SK-N-SH (cell line): ENCODE measurements at regions not wholly inside any gene's neighbourhood (a gene's known extent, or its start where the extent isn't known, plus 50 kb on each side); places are given as distances from the start of the nearest gene placed in this dataset.

ENCODE experiments used
- CTCF ChIA-PET: fragments of 300-600, 350-600 bp; formaldehyde crosslinking; extraction: SDS; loops from one replicate; lab custom pipeline; 2021; lab: Yijun Ruan, JAX
- POLR2A ChIA-PET: fragments of 350-600 bp; sonication (Branson Sonifier 250); formaldehyde crosslinking; extraction: SDS; loops from one replicate; lab custom pipeline; 2020; ENCODE audit warnings: antibody characterized with exemption, inconsistent platforms; lab: Yijun Ruan, JAX
- DNase-seq: peaks from one replicate; pipeline ENCODE4 v3.0.0; 2012
- H2AFZ ChIP-seq: fragments of 200-600 bp; sonication (generic); 2 replicates; pipeline ENCODE4 v1.8.1; 2016; ENCODE audit warnings: antibody characterized with exemption, mild to moderate bottlenecking, low read depth
- H3F3A ChIP-seq: fragments of 200-600 bp; sonication (generic); replicated peaks from 2 replicates; pipeline ENCODE3; 2016; ENCODE audit warnings: antibody characterized with exemption, mild to moderate bottlenecking; ENCODE audit not compliant: insufficient read depth
- H3K27ac ChIP-seq, 2 experiments: fragments of 200-500 bp in 1 of 2; fragments of 200-600 bp in 1 of 2; sonication (Bioruptor generic) in 1 of 2; sonication (generic), shearing (Covaris generic) in 1 of 2; 2 replicates each; pipeline versions ENCODE4 v1.5.1 to v1.6.1; 2014 to 2016; ENCODE audit warnings: low read depth in 2 of 2, inconsistent platforms in 1 of 2, low read length in 1 of 2, mild to moderate bottlenecking in 1 of 2, mixed read lengths in 1 of 2
- H3K27me3 ChIP-seq: fragments of 200-600 bp; sonication (generic), shearing (Covaris generic); 2 replicates; pipeline ENCODE4 v1.6.1; 2016; ENCODE audit warnings: mixed run types; ENCODE audit not compliant: insufficient read depth
- H3K36me3 ChIP-seq, 2 experiments: fragments of 200-500 bp in 1 of 2; fragments of 200-600 bp in 1 of 2; sonication (Bioruptor generic) in 1 of 2; sonication (generic) in 1 of 2; replicated peaks in 1 of 2; 2 replicates each; pipeline versions ENCODE3 to v1.5.1; 2014 to 2016; ENCODE audit warnings: low read length in 1 of 2, mild to moderate bottlenecking in 1 of 2; ENCODE audit not compliant: insufficient read depth in 2 of 2, control insufficient read depth in 1 of 2
- H3K4me1 ChIP-seq, 2 experiments: fragments of 200-500 bp in 1 of 2; fragments of 200-600 bp in 1 of 2; sonication (Bioruptor generic) in 1 of 2; sonication (generic), shearing (Covaris generic) in 1 of 2; 2 replicates each; pipeline versions ENCODE4 v1.5.1 to v1.6.1; 2014 to 2016; ENCODE audit warnings: low read depth in 1 of 2, low read length in 1 of 2, mixed run types in 1 of 2; ENCODE audit not compliant: insufficient read depth in 2 of 2, control insufficient read depth in 1 of 2
- H3K4me2 ChIP-seq: fragments of 200-600 bp; sonication (generic), shearing (Covaris generic); 2 replicates; pipeline ENCODE4 v1.6.1; 2017; ENCODE audit warnings: mixed run types
- H3K4me3 ChIP-seq, 2 experiments: fragments of 200-500 bp in 1 of 2; fragments of 200-600 bp in 1 of 2; sonication (Bioruptor generic) in 1 of 2; sonication (generic), shearing (Covaris generic) in 1 of 2; 2 replicates each; pipeline versions ENCODE4 v1.5.1 to v1.8.1; 2014 to 2016; ENCODE audit warnings: low read depth in 2 of 2, inconsistent platforms in 1 of 2, low read length in 1 of 2, mild to moderate bottlenecking in 1 of 2, mixed read lengths in 1 of 2, moderate library complexity in 1 of 2
- H3K79me2 ChIP-seq: fragments of 200-600 bp; sonication (generic); 2 replicates; pipeline ENCODE4 v1.8.1; 2017; ENCODE audit warnings: mild to moderate bottlenecking; ENCODE audit not compliant: insufficient read depth
- H3K9ac ChIP-seq: fragments of 200-600 bp; sonication (generic); 2 replicates; pipeline ENCODE4 v1.6.1; 2017; ENCODE audit warnings: mixed run types
- H3K9me2 ChIP-seq: fragments of 200-600 bp; sonication (generic); 2 replicates; pipeline ENCODE4 v1.6.1; 2017; ENCODE audit warnings: mixed run types
- H3K9me3 ChIP-seq: fragments of 200-600 bp; sonication (generic); 2 replicates; pipeline ENCODE4 v1.6.1; 2017; ENCODE audit warnings: mixed run types, mild to moderate bottlenecking, moderate library complexity
- H4K20me1 ChIP-seq: fragments of 200-600 bp; sonication (generic); 2 replicates; pipeline ENCODE4 v1.6.1; 2017; ENCODE audit warnings: mild to moderate bottlenecking, mixed run types; ENCODE audit not compliant: insufficient read depth
- ELF1 ChIP-seq: IDR thresholded peaks from 2 replicates; pipeline ENCODE4 v1.4.0; 2012
- FOSL2 ChIP-seq: IDR thresholded peaks from 2 replicates; pipeline ENCODE4 v1.4.0; 2012; ENCODE audit warnings: low read depth, mild to moderate bottlenecking, moderate library complexity, borderline replicate concordance
- MXI1 ChIP-seq: IDR thresholded peaks from 2 replicates; pipeline ENCODE4 v1.6.1; 2012; ENCODE audit warnings: mild to moderate bottlenecking, low read depth, low read length, improper control_type of control experiment
- NFIC ChIP-seq: IDR thresholded peaks from 2 replicates; pipeline ENCODE4 v1.4.0; 2012; ENCODE audit warnings: borderline replicate concordance
- NRF1 ChIP-seq: IDR thresholded peaks from 2 replicates; pipeline ENCODE4 v1.6.1; 2012; ENCODE audit warnings: low read depth, mild to moderate bottlenecking, low read length
- RAD21 ChIP-seq: IDR thresholded peaks from 2 replicates; pipeline ENCODE4 v1.6.1; 2012; ENCODE audit warnings: mild to moderate bottlenecking, low read length
- RFX5 ChIP-seq: IDR thresholded peaks from 2 replicates; pipeline ENCODE4 v1.6.1; 2012; ENCODE audit warnings: mild to moderate bottlenecking, improper control_type of control experiment, low read length
- SMC3 ChIP-seq: IDR thresholded peaks from 2 replicates; pipeline ENCODE4 v1.6.1; 2012; ENCODE audit warnings: low read depth, low read length, improper control_type of control experiment
- TAF1 ChIP-seq: IDR thresholded peaks from 2 replicates; pipeline ENCODE4 v1.6.1; 2012; ENCODE audit warnings: low read depth, mild to moderate bottlenecking, low read length, moderate library complexity, borderline replicate concordance
- TEAD4 ChIP-seq: IDR thresholded peaks from 2 replicates; pipeline ENCODE4 v1.4.0; 2012; ENCODE audit warnings: mild to moderate bottlenecking, borderline replicate concordance; ENCODE audit not compliant: insufficient read depth
- WGBS: methylation state at CpG from one replicate; pipeline ENCODE4 v1.1.6; 2017; ENCODE audit warnings: low lambda C conversion rate; 5-methylcytosine and 5-hydroxymethylcytosine counted together
- TF ChIP-seq, protein P1 (sequence below): IDR thresholded peaks from 2 replicates; pipeline ENCODE4 v1.6.1; 2012; ENCODE audit warnings: mild to moderate bottlenecking, low read depth, low read length, moderate library complexity
- TF ChIP-seq, protein P2 (sequence below): fragments of 200-600 bp; sonication (generic); IDR thresholded peaks from 2 replicates; pipeline ENCODE4 v1.6.1; 2017; ENCODE audit warnings: antibody characterized with exemption, mild to moderate bottlenecking, moderate library complexity
- TF ChIP-seq, protein P3 (sequence below): fragments of 150-350 bp; IDR thresholded peaks from 2 replicates; pipeline ENCODE4 v1.6.1; 2016; ENCODE audit warnings: mild to moderate bottlenecking, low read depth, low read length
- TF ChIP-seq, protein P4 (sequence below): IDR thresholded peaks from 2 replicates; pipeline ENCODE4 v1.4.0; 2012; ENCODE audit warnings: low read depth, borderline replicate concordance

DNA sequence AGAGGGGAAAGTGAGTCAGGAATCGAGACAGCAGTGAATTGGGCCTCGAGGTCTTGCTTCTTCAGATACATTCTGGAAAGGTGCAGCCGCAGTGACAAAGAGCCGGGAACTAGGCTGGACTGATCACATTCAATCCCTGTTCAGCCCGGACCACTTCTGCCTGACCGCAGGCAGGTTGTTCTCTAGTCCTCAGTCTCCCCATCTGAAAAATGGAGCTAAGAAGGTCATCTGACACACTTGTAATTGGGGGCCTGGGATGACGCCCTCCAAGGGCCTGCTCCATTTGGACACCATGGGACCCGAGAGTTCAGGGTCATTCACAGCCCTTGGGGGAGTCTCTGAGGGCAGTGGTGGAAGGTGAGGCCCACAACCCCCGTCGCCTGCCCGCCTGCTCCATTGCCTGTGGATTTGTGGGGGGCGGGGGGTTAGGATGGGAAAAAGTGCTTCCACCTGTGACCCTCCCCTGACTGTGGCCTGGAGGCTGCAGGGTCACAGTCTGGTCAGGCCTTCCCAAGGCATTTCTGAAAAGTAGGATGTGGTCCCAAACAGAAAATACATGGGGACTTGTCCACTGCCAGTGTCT is 87.9 kb upstream of the CSF3R start:
- no peak overlapping the region for H3K9ac ChIP-seq
- TF ChIP-seq ELF1 (no peak), SMC3 (no peak), FOSL2 (no peak), RFX5 (no peak), TAF1 (no peak), TEAD4 (no peak)
- TF ChIP-seq, protein P1, sequence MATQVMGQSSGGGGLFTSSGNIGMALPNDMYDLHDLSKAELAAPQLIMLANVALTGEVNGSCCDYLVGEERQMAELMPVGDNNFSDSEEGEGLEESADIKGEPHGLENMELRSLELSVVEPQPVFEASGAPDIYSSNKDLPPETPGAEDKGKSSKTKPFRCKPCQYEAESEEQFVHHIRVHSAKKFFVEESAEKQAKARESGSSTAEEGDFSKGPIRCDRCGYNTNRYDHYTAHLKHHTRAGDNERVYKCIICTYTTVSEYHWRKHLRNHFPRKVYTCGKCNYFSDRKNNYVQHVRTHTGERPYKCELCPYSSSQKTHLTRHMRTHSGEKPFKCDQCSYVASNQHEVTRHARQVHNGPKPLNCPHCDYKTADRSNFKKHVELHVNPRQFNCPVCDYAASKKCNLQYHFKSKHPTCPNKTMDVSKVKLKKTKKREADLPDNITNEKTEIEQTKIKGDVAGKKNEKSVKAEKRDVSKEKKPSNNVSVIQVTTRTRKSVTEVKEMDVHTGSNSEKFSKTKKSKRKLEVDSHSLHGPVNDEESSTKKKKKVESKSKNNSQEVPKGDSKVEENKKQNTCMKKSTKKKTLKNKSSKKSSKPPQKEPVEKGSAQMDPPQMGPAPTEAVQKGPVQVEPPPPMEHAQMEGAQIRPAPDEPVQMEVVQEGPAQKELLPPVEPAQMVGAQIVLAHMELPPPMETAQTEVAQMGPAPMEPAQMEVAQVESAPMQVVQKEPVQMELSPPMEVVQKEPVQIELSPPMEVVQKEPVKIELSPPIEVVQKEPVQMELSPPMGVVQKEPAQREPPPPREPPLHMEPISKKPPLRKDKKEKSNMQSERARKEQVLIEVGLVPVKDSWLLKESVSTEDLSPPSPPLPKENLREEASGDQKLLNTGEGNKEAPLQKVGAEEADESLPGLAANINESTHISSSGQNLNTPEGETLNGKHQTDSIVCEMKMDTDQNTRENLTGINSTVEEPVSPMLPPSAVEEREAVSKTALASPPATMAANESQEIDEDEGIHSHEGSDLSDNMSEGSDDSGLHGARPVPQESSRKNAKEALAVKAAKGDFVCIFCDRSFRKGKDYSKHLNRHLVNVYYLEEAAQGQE, result no peak
- H3K9me3 ChIP-seq, result no peaks in the 10 kb centered on the region
- H3K27ac ChIP-seq, result no peak overlapping the region
- H3K36me3 ChIP-seq, result no peaks in the 10 kb centered on the region
- H3K79me2 ChIP-seq, result no peaks in the 10 kb centered on the region
- no peak for DNase-seq
- H3K9me2 ChIP-seq, result no peaks in the 10 kb centered on the region
- CTCF ChIA-PET, result interaction anchor here (1.0 to 2.1 kb wide), 4 partner anchors 16 to 864 kb away, joined by 3 to 8 read pairs (median 4); no protein-coding TSS in a partner anchor
- peaks cover 0 to 6% of the 10 kb centered on the region in 2 experiments; a peak in 1 of 4 replicates for H3K4me1 ChIP-seq
- no peak overlapping the region for H3K4me3 ChIP-seq
- H3F3A ChIP-seq, result no peaks in the 10 kb centered on the region
- 65% methylated on average over 6 of the region's 12 CpGs for WGBS
- no peaks in the 10 kb centered on the region for H3K27me3 ChIP-seq
- no peak overlapping the region for H3K4me2 ChIP-seq
- POLR2A ChIA-PET, result no interaction called here
- H4K20me1 ChIP-seq, result no peaks in the 10 kb centered on the region
- no peak overlapping the region for H2AFZ ChIP-seq

DNA sequence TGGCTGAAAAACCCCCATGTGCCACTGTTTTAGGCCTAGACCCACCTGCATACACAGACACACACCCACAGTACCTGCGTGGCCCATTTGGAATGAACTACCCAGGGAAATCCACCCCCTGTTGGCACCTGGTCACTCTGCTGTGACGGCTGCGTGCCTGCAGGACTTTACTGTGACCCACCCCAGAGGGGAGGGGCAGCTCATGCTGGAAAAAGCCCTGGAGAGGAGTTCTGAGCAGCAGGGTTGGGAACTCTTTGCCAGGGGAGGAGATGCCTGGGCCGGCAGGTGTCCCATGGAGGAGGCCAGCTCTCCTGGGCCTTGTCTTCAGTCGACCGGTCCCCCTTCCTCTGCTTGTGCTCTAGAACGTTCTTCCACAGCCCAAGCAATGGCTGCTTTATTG is 87.3 kb upstream of the CSF3R start:
- no peaks in the 10 kb centered on the region for H3K27me3 ChIP-seq
- no peaks in the 10 kb centered on the region for H4K20me1 ChIP-seq
- POLR2A ChIA-PET, result no interaction called here
- H3K9me2 ChIP-seq, result no peaks in the 10 kb centered on the region
- H3K4me1 ChIP-seq, result peaks cover 0 to 6% of the 10 kb centered on the region in 2 experiments; a peak in 1 of 4 replicates
- no peaks in the 10 kb centered on the region for H3F3A ChIP-seq
- no peak overlapping the region for H2AFZ ChIP-seq
- no peak overlapping the region for H3K27ac ChIP-seq
- DNase-seq, result no peak
- CTCF ChIA-PET, result interaction anchor here (1.0 to 2.1 kb wide), 4 partner anchors 15 to 864 kb away, joined by 3 to 8 read pairs (median 4); no protein-coding TSS in a partner anchor
- no peak overlapping the region for H3K4me2 ChIP-seq
- WGBS, result 58% methylated on average over 6 of the region's 7 CpGs
- no peaks in the 10 kb centered on the region for H3K9me3 ChIP-seq
- no peaks in the 10 kb centered on the region for H3K36me3 ChIP-seq
- TF ChIP-seq RAD21 (no peak), NRF1 (no peak), MXI1 (no peak), NFIC (no peak)
- TF ChIP-seq, protein P2, sequence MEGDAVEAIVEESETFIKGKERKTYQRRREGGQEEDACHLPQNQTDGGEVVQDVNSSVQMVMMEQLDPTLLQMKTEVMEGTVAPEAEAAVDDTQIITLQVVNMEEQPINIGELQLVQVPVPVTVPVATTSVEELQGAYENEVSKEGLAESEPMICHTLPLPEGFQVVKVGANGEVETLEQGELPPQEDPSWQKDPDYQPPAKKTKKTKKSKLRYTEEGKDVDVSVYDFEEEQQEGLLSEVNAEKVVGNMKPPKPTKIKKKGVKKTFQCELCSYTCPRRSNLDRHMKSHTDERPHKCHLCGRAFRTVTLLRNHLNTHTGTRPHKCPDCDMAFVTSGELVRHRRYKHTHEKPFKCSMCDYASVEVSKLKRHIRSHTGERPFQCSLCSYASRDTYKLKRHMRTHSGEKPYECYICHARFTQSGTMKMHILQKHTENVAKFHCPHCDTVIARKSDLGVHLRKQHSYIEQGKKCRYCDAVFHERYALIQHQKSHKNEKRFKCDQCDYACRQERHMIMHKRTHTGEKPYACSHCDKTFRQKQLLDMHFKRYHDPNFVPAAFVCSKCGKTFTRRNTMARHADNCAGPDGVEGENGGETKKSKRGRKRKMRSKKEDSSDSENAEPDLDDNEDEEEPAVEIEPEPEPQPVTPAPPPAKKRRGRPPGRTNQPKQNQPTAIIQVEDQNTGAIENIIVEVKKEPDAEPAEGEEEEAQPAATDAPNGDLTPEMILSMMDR, result no peak
- TF ChIP-seq, protein P3, sequence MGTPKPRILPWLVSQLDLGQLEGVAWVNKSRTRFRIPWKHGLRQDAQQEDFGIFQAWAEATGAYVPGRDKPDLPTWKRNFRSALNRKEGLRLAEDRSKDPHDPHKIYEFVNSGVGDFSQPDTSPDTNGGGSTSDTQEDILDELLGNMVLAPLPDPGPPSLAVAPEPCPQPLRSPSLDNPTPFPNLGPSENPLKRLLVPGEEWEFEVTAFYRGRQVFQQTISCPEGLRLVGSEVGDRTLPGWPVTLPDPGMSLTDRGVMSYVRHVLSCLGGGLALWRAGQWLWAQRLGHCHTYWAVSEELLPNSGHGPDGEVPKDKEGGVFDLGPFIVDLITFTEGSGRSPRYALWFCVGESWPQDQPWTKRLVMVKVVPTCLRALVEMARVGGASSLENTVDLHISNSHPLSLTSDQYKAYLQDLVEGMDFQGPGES, result no peak
- TF ChIP-seq, protein P4, sequence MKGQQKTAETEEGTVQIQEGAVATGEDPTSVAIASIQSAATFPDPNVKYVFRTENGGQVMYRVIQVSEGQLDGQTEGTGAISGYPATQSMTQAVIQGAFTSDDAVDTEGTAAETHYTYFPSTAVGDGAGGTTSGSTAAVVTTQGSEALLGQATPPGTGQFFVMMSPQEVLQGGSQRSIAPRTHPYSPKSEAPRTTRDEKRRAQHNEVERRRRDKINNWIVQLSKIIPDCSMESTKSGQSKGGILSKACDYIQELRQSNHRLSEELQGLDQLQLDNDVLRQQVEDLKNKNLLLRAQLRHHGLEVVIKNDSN, result no peak
- H3K79me2 ChIP-seq, result no peaks in the 10 kb centered on the region
- no peak overlapping the region for H3K4me3 ChIP-seq
- no peak overlapping the region for H3K9ac ChIP-seq
